Choroid plexus epithelial cell (primary cell): ENCODE measurements at regions not wholly inside any gene's neighbourhood (a gene's known extent, or its start where the extent isn't known, plus 50 kb on each side); places are given as distances from the start of the nearest gene placed in this dataset.

Experiments used
- DNase-seq: peaks from one replicate; pipeline ENCODE4 v3.0.0-alpha.2; 2010; ENCODE audit warnings: low read depth
- H3K4me3 ChIP-seq: 2 replicates; pipeline ENCODE4 v1.5.1; 2011; ENCODE audit warnings: low read depth, mild to moderate bottlenecking, control low read depth, low read length, moderate library complexity
- CTCF ChIP-seq: conservative IDR thresholded peaks from 2 replicates; pipeline ENCODE4 v1.5.1; 2011; ENCODE audit warnings: low read depth, mild to moderate bottlenecking, control low read depth, inconsistent platforms, low read length, moderate library complexity

- no peak for TF ChIP-seq CTCF
- no peak for DNase-seq
- H3K4me3 ChIP-seq = no peak overlapping the region
Observed at GRCh38 chr14:28565345-28565744, 201.2 kb upstream of the FOXG1 start.

GRCh38 chr14:28570391-28570790 lies 196.2 kb upstream of the FOXG1 start:
- no peak for DNase-seq
- no peak for TF ChIP-seq CTCF

GRCh38 chr14:28571636-28572035 lies 195.0 kb upstream of the FOXG1 start:
- H3K4me3 ChIP-seq = no peak overlapping the region
- peak; percentile 49 for DNase-seq
- no peak for TF ChIP-seq CTCF

More at GRCh38 chr14:28570391-28570790, 196.2 kb upstream of the FOXG1 start:
- H3K4me3 ChIP-seq = no peak overlapping the region

- H3K4me3 ChIP-seq = no peak overlapping the region
- DNase-seq = no peak
- TF ChIP-seq CTCF = no peak
Observed at GRCh38 chr14:28576523-28576922, 190.1 kb upstream of the FOXG1 start.

- no peak overlapping the region for H3K4me3 ChIP-seq
- peak; percentile 22 for DNase-seq
- no peak for TF ChIP-seq CTCF
Observed at GRCh38 chr14:28577187-28577586, 189.4 kb upstream of the FOXG1 start.

GRCh38 chr14:28577711-28578131 lies 188.9 kb upstream of the FOXG1 start:
- no peak for TF ChIP-seq CTCF
- peak overlapping the region; percentile 51 for H3K4me3 ChIP-seq
- DNase-seq = peak; percentile 88

GRCh38 chr14:28584951-28585350 lies 181.6 kb upstream of the FOXG1 start:
- no peak overlapping the region for H3K4me3 ChIP-seq
- DNase-seq = no peak
- no peak for TF ChIP-seq CTCF
